ENCODE measurements at regions not wholly inside any gene's neighbourhood (a gene's known extent, or its start where the extent isn't known, plus 50 kb on each side); places are given as distances from the start of the nearest gene placed in this dataset.

GRCh38 chr3:79824166-79824565 lies 56.4 kb upstream of the ROBO1 start:
- no peak for DNase-seq

- DNase-seq = no peak
Observed at GRCh38 chr3:79822076-79822475, 54.3 kb upstream of the ROBO1 start.

GRCh38 chr3:79820089-79820488 lies 52.3 kb upstream of the ROBO1 start:
- no peak for DNase-seq

GRCh38 chr3:79818015-79818414 lies 50.2 kb upstream of the ROBO1 start:
- DNase-seq = no peak

All from NCI-H524 (cell line).